Lung (tissue), 11 donors: ENCODE measurements at regions not wholly inside any gene's neighbourhood (a gene's known extent, or its start where the extent isn't known, plus 50 kb on each side); places are given as distances from the start of the nearest gene placed in this dataset.

Experiments used
- ATAC-seq: fragments of 200-7000 bp; cut with Tn5 transposase; one replicate; pipeline ENCODE4 v1.9.1; 2020; ENCODE audit warnings: moderate number of reproducible peaks; ENCODE audit not compliant: insufficient read depth, low FRiP score
- DNase-seq, 3 donors: peaks; one replicate each; pipeline ENCODE4 v3.0.0-alpha.2; 2013 to 2017
- H3K27ac ChIP-seq, 2 donors: one replicate each; pipeline ENCODE4 v1.5.1; 2013; ENCODE audit warnings: mild to moderate bottlenecking in 2 of 2, moderate library complexity in 2 of 2, control low read depth in 1 of 2, inconsistent platforms in 1 of 2, low read depth in 1 of 2, low read length in 1 of 2
- H3K27me3 ChIP-seq, 3 donors: one replicate each; pipeline ENCODE4 v1.5.1; 2013; ENCODE audit warnings: low read length in 2 of 3; ENCODE audit not compliant: control insufficient read depth in 3 of 3, insufficient read depth in 3 of 3
- H3K36me3 ChIP-seq, 4 donors: one replicate each; pipeline ENCODE4 v1.5.1; 2013; ENCODE audit warnings: low read length in 4 of 4, mild to moderate bottlenecking in 1 of 4, moderate library complexity in 1 of 4; ENCODE audit not compliant: control insufficient read depth in 4 of 4, insufficient read depth in 4 of 4
- H3K4me1 ChIP-seq, 5 donors: one replicate each; pipeline ENCODE4 v1.5.1; 2013; ENCODE audit warnings: low read length in 5 of 5, mild to moderate bottlenecking in 2 of 5, moderate library complexity in 1 of 5; ENCODE audit not compliant: control insufficient read depth in 5 of 5, insufficient read depth in 5 of 5
- H3K4me3 ChIP-seq: one replicate; pipeline ENCODE4 v1.5.1; 2013; ENCODE audit warnings: mild to moderate bottlenecking, control low read depth, moderate library complexity
- H3K9ac ChIP-seq, 2 donors: one replicate each; pipeline ENCODE4 v1.5.1; 2013; ENCODE audit warnings: low read length in 2 of 2, control low read depth in 1 of 2; ENCODE audit not compliant: insufficient read depth in 1 of 2
- H3K9me3 ChIP-seq, 4 donors: one replicate each; pipeline ENCODE4 v1.5.1; 2013; ENCODE audit warnings: low read length in 3 of 4, mild to moderate bottlenecking in 1 of 4, moderate library complexity in 1 of 4; ENCODE audit not compliant: control insufficient read depth in 4 of 4, insufficient read depth in 3 of 4
- WGBS, 2 donors: extraction: QIAGEN DNeasy Blood & Tissue Kit; methylation state at CpG; one replicate each; pipeline ENCODE4 v1.1.7; 2013; 5-methylcytosine and 5-hydroxymethylcytosine counted together
- TF ChIP-seq, protein P1 (sequence below): IDR thresholded peaks from 2 replicates; pipeline ENCODE4 v1.5.1; 2012; ENCODE audit warnings: mild to moderate bottlenecking; ENCODE audit errors: control extremely low read depth, extremely low read depth
- donor health status: control.
- donor health status: control.
- donor health status: Bipolar disorder and iron deficiency.
- donor health status: healthy.
- donor health status: DM: yes; HTN: yes; CAD: no.

DNA sequence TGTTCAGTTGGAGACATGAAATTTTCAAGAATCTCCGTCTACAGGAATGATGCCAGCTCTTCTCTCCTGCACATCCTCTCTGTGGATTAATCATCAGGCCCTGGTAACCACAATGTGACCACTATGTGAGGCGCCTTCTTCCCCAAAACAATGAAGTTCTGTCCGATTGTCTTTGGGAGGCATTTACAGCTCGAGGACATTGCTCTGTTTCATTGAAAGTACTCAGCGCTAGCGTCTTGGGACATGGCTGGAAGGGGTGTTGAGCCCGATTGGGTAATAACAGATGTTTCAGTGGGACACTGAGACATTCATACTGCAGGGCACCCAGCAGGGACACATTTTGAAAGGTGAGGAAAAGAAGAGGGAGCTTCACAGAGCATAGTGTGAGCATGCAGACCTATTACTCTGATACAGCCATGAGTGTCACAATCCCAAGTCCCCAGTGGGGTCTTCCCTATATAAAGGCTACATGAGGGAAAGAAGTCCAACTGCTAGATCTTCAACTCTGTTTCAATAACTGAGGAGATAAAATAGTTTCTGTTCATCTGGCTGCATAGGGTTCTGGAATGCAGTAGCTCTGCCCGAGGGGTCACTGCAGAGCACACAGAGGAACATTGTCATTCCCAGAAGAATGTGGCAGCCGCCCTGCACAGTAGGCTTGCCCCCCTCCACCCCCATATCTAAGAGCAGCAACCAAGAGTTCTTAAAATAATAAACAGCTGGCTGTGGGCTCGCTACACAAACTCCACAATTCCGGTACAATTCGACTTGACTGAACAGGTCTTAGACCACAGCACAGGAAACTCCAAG, 237.3 kb downstream of the OSR1 start:
- H3K4me3 ChIP-seq, result no peak overlapping the region

DNA sequence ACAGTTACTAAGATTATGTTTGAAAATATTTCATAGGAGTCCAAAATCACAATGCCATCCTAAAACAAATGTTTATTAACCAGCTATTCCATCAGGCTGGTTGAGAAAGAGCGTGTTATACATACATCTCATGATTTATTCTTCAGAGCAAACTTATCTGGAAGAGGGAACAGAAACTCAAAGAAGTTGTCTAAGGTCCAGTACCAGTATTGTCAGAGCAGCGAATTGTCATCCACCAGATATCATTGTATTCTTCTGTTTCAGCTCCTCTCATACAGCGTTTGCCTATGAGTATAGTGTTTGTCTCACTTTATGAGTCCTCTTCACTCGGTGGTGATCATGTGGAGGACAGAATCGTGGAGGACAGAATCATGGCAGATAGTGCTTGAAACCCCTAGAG, 238.2 kb downstream of the OSR1 start:
- H3K4me3 ChIP-seq, result no peak overlapping the region
- H3K27me3 ChIP-seq, result no peaks in the 10 kb centered on the region
- no peaks in the 10 kb centered on the region for H3K36me3 ChIP-seq
- no peak for ATAC-seq
- no peak overlapping the region for H3K9ac ChIP-seq
- 89% methylated on average over 5 of the region's 5 CpGs for WGBS, 2 donors
- no peak overlapping the region for H3K27ac ChIP-seq
- TF ChIP-seq, protein P1, sequence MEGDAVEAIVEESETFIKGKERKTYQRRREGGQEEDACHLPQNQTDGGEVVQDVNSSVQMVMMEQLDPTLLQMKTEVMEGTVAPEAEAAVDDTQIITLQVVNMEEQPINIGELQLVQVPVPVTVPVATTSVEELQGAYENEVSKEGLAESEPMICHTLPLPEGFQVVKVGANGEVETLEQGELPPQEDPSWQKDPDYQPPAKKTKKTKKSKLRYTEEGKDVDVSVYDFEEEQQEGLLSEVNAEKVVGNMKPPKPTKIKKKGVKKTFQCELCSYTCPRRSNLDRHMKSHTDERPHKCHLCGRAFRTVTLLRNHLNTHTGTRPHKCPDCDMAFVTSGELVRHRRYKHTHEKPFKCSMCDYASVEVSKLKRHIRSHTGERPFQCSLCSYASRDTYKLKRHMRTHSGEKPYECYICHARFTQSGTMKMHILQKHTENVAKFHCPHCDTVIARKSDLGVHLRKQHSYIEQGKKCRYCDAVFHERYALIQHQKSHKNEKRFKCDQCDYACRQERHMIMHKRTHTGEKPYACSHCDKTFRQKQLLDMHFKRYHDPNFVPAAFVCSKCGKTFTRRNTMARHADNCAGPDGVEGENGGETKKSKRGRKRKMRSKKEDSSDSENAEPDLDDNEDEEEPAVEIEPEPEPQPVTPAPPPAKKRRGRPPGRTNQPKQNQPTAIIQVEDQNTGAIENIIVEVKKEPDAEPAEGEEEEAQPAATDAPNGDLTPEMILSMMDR, result no peak
- DNase-seq, result no peak
- H3K9me3 ChIP-seq, result no peaks in the 10 kb centered on the region
- peaks cover 0 to 2% (median 0%) of the 10 kb centered on the region in 5 donors for H3K4me1 ChIP-seq

More for the DNA sequence above, 237.3 kb downstream of the OSR1 start:
- Histone ChIP-seq H3K9me3 (no peaks in the 10 kb centered on the region), H3K4me1 (peaks cover 0 to 7% (median 0%) of the 10 kb centered on the region in 5 donors), H3K9ac (no peak overlapping the region), H3K36me3 (no peaks in the 10 kb centered on the region), H3K27me3 (no peaks in the 10 kb centered on the region), H3K27ac (peak overlapping the region in 1 of 2 donors; percentile 6)
- TF ChIP-seq, protein P1, result no peak
- ATAC-seq (no peak), DNase-seq (no peak)
- 67 to 80% methylated on average over 12 of the region's 12 CpGs for WGBS, 2 donors

- Histone ChIP-seq H3K4me3 (no peak overlapping the region), H3K36me3 (no peaks in the 10 kb centered on the region), H3K4me1 (peaks cover 0 to 2% (median 0%) of the 10 kb centered on the region in 5 donors), H3K27ac (no peak overlapping the region), H3K9me3 (no peaks in the 10 kb centered on the region), H3K27me3 (no peaks in the 10 kb centered on the region), H3K9ac (no peak overlapping the region)
- DNase-seq (no peak), ATAC-seq (no peak)
- TF ChIP-seq, protein P1, result no peak
- 83% methylated on average over 3 of the region's 3 CpGs for WGBS, 2 donors
These were observed 239.0 kb downstream of the OSR1 start for GRCh38 chr2:19119326-19120001.
